ENCODE measurements at regions not wholly inside any gene's neighbourhood (a gene's known extent, or its start where the extent isn't known, plus 50 kb on each side); places are given as distances from the start of the nearest gene placed in this dataset.
"Not testable (repeated sequence)": the region's sequence is repeated elsewhere in the genome, so short reads cannot be mapped to it uniquely, and the experiment has no call there.

DNA sequence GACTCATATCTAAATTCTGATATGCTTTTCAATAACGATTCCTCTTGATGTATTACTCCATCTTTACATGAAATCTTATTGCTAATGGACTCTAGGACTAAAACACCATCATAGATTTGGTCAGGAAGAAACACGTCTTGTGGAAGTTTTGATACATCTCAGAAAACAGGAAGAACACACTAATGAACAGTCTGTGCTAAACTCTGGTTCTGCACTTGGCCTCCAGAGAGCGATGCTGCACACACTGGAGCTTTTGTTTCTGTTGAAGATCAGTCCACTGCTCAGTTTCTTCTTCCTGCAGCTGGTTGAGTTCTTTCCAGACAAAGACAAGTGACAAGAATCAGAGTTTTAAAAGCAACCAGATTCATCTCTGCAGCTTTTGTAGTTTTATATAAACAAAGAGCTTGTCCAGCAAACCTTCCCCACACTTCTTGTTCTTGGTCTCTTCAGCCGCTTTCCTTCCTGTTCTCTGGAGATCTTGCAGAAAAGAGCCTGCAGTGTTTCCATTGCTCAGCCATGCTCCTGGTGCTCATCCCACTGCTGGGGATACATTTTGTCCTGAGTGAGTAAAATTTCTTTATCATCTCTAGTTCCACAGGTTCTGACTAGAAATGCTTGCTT is 229.1 kb upstream of the OR4E1 start:
- DNase-seq (ENCODE audit: low read depth): peak; percentile 4

DNA sequence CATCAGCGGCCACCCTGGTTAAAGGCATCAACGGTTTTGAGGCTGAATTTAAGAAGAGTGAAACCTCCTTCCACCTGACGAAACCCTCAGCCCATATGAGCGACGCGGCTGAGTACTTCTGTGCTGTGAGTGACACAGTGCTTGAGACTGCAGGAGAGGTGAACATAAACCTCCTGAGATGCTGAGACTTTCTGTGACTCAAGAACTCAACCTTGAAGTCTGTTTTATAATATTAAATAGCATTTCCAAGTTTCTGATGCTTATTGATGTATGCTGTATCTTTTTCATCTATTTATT is 221.2 kb upstream of the OR4E1 start:
- DNase-seq (ENCODE audit: low read depth): not testable (repeated sequence)

GRCh38 chr14:21894003-21894897 is 220.6 kb upstream of the OR4E1 start:
- DNase-seq (ENCODE audit: low read depth): peak; percentile 43

DNA sequence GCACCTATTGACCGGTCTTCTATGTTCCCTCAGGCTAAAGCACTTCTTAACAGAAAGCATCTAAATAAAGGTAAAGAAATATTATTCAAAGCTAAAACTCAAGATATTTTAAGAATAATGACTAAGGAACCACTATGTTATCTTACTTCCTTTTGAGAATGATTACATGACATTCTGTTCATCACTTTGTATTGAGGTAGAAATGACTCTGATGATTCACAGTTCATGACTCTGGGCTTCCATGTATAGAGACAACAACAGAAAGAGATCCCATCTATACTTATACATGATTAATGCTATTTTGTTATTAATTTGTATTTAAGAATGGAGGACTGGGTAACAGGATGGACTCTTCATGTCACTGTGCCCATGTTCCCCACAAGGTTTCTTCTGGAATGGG is 218.3 kb upstream of the OR4E1 start:
- DNase-seq (ENCODE audit: low read depth): no peak

GRCh38 chr14:21884995-21885394 is 211.4 kb upstream of the OR4E1 start:
- DNase-seq (ENCODE audit: low read depth): no peak

DNA sequence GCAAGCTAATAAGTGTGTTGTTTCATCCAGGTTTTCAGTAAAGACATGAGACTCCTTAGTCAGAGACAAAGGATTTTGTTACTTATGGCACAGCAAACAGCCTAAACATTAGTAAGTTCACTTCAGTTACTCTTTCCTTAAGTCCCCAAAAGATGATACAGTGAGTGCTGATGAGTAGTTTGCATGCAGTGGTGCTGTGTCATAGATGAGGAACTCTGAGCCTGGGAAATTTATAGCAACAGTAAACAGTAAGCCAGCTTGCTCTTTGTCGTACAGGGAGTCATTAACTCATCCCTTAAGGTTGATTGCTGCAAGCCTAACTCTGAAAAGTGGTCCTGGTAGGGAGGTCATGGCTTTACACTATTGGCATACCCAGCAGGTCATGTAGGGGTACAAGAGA is 208.6 kb upstream of the OR4E1 start:
- no peak for DNase-seq (ENCODE audit: low read depth)

DNA sequence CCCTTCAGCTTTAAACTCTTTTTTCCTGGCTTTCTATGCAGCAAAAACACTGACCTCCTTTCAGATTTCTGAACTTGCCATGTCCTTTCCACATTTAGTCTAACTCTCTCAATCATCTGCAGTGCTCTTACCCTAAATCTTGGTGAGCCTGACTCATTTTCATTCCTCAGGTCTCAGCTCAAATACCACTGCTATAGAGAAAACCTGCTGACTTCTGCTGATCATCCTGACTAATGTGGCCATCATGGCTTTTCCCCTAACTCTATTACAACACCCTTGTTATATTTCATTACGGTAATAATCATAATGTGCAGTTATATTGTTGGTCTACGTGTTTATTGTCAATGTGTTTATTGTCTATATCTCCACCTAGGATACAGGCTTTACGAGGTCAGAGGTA is 207.3 kb upstream of the OR4E1 start:
- DNase-seq (ENCODE audit: low read depth): no peak

DNA sequence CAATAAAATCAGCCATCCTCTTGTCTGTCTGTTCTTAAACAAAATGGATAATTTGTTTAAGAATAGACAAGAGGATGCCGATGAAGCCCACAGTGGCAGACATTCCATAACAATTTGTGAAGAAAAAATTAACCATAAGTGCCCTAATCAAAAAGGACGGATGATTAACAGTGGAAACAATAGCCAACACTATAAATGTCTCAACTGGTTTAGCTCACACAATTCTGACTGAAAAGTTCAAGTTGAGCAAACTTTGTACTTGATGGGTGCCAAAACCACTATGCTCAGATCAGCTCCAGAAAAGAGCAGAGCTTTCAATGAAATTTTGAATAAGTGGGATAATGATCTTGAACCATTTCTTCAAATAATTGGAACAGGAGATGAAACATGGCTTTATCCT is 202.2 kb upstream of the OR4E1 start:
- DNase-seq (ENCODE audit: low read depth): no peak

GRCh38 chr14:21874946-21875345 is 201.3 kb upstream of the OR4E1 start:
- DNase-seq (ENCODE audit: low read depth): no peak

- no peak for DNase-seq (ENCODE audit: low read depth)
Observed at GRCh38 chr14:21874167-21874566, 200.5 kb upstream of the OR4E1 start.

DNA sequence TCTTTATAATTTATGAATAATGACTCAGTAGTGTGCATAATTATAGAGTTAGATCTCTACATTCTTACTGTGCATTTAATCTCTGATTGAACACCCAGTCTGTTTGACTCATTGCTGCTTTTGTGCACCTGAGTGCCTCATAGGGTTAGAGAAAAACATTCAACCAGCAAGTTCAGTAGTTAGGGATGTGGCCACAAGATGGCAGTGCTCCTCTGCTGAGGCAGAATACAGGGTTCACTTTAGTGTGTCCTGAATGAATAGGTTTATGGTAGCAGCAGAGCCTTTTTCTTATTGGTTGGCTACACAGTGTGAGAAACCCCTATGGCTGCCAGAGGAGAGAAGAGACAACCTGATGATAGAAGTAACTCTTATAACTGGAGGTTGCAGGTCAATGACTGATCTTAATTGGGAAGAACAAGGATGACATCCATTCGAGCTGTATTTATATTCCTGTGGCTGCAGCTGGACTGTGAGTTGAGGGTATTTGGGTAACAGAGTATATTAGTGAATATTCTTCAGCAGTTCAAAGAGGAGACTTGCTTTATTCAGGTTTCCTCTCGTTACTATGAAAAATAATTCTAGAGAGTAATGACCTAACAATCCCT is 194.9 kb upstream of the OR4E1 start:
- DNase-seq (ENCODE audit: low read depth): peak; percentile 66

DNA sequence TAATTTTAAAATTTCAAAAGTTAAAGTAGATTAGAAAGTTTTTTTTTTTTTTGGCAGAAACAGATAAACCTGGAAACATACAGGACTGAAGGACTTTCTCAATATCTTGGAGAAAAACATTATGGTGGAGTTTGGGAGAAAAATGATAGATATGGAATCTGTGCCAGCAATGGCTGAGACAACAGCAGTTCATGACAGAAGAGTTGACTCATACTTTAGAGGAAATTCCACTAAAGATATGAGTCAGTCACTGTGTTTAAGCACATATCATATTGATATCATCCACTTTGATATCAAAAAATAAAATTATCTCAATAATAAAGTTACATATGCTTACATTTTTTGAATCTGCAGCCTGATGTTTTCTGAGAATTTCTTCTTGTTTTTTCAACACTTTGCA is 193.9 kb upstream of the OR4E1 start:
- no peak for DNase-seq (ENCODE audit: low read depth)

DNA sequence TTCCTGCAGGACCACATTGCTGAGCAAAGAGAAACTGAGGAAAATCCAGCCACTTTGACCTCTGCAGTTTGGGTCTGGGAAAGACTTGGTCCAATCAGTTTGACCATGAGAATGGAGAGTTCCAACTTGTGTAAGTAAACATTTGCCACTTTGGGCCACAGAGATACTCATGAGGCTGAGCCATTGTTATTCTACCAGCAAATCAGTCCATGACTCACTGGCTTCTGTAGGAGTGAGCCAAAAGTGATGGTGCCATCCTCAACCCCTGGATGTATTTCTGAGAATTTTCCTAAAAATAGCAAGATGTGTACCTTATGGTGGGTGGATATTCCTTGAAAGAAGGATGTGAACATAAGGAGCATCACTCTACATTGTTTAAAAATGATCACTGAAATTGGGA is 192.9 kb upstream of the OR4E1 start:
- DNase-seq (ENCODE audit: low read depth): no peak

DNA sequence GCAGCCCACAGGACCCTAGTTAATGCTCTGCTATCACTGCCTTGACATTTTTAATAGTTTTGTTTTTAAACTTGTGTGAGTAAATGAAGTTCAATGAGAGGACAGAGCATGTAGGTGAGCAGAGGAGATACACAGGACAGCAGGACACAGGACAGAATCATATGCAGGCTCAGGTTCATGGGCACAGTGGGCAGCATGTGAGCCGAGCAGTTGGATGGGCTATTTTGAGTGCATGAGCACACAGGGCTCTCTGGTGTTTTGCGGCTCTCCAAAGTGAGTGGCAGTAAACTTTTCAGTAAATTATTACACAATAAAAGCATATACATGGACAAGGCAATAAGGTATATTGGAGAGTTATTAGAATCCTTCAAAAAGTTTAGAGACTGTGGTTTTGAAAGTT is 189.7 kb upstream of the OR4E1 start:
- DNase-seq (ENCODE audit: low read depth): no peak

GRCh38 chr14:21861153-21861552 is 187.5 kb upstream of the OR4E1 start:
- no peak for DNase-seq (ENCODE audit: low read depth)

DNA sequence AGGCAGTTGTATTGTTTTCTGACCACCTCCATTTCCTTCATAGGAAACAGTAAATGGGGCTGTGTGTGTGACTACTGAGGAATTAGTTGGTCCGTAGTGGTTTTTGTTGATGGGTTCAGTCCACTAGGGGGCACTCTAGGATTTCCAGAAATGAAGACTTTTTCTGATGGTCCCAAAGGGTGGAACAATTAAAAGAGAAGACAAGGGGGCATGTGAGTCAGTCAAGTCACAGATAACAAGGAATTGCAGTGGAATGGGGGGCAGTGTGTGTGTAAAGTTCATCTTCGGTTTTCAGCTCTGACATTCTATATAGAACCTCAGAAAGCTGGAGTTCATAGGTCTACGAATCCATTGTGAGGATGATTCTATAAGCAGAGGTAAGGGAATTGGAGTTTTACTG is 186.6 kb upstream of the OR4E1 start:
- no peak for DNase-seq (ENCODE audit: low read depth)

DNA sequence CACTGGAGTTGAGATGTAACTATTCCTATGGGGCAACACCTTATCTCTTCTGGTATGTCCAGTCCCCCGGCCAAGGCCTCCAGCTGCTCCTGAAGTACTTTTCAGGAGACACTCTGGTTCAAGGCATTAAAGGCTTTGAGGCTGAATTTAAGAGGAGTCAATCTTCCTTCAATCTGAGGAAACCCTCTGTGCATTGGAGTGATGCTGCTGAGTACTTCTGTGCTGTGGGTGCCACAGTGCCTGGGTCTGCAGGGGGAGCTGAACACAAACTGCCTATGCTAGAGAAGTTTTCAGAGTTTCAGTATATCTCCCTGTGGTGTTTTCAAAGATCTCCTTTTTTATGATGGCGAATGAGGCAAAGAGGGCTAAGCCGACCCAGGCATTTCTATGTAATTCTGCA is 179.2 kb upstream of the OR4E1 start:
- no peak for DNase-seq (ENCODE audit: low read depth)

GRCh38 chr14:21852061-21852664 is 178.5 kb upstream of the OR4E1 start:
- DNase-seq (ENCODE audit: low read depth): peak; percentile 63

DNA sequence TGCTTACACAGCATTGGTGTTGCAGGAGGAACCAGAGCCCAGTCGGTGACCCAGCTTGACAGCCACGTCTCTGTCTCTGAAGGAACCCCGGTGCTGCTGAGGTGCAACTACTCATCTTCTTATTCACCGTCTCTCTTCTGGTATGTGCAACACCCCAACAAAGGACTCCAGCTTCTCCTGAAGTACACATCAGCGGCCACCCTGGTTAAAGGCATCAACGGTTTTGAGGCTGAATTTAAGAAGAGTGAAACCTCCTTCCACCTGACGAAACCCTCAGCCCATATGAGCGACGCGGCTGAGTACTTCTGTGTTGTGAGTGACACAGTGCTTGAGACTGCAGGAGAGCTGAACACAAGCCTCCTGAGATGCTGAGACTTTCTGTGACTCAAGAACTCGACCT is 173.3 kb upstream of the OR4E1 start:
- not testable (repeated sequence) for DNase-seq (ENCODE audit: low read depth)

- peak; percentile 59 for DNase-seq (ENCODE audit: low read depth)
Observed at GRCh38 chr14:21846227-21846885, 172.7 kb upstream of the OR4E1 start.

DNA sequence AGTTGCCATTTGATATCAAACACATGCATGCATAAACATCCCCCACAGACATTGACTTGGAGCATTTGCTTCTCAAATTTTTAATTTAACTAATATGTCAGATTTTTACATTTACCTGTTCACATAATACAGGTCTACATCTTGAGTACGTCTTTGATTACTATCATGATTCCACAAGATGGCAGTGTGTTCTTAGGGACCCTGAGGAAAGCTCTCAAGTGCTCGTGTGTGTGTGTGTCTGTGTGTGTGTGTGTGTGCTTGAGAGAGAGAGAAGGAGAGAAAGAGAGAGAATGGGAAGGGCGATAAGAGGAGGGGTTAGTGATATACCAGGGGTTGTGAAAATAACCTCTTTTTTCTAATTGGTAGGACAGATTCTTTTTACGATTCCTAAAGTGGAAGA is 167.1 kb upstream of the OR4E1 start:
- DNase-seq (ENCODE audit: low read depth): no peak

GRCh38 chr14:21833836-21834235 is 160.2 kb upstream of the OR4E1 start:
- no peak for DNase-seq (ENCODE audit: low read depth)

GRCh38 chr14:21825845-21826244 is 152.2 kb upstream of the OR4E1 start:
- no peak for DNase-seq (ENCODE audit: low read depth)

Data from activated T-cell treated with anti-CD3 and anti-CD28 coated beads for 1 hour (primary cell).